22Rv1 (cell line): ENCODE measurements at regions not wholly inside any gene's neighbourhood (a gene's known extent, or its start where the extent isn't known, plus 50 kb on each side); places are given as distances from the start of the nearest gene placed in this dataset.

ENCODE experiments used
- ZFX ChIP-seq: fragments of 450-650 bp; IDR thresholded peaks from 2 replicates; pipeline ENCODE4 v1.6.1; 2017; ENCODE audit warnings: antibody characterized with exemption, borderline replicate concordance
- TF ChIP-seq, protein P1 (sequence below): fragments of 450-650 bp; IDR thresholded peaks from 2 replicates; pipeline ENCODE4 v1.5.1; 2017; ENCODE audit warnings: mild to moderate bottlenecking

DNA sequence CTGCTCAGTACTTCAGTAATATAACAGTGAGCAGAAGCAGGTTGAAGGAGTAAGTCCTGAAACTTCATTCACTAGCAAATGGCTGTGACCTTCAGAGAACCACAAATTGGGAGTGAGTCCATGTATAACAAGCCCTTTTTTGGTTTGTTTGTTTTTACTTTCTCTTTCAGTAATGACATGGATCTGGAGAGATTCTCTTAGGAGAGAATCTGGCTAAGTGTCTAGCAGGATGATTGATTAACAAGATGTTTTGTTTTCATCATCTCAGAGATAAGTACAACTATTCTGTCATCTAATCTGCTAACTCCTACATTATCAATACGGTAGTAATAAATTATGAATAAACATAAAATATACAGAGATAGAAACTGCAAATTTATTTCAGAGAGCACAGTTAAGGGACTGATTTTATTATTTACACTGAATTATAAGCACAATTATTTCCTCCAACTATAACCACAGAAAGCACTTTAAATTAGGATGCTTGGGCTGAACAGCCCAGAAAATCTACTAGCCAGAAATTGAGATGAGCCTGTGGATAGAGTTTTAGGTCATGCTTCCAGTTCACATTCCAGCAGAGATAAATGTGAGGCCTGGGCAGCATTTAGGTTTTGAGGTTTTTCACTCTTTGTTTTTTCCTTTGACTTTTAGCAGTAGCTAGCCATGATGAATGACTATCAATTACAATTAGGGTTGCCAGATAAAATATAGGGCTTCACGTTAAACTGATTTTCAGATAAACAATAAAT, 429.3 kb upstream of the FAT3 start:
- TF ChIP-seq, protein P1, sequence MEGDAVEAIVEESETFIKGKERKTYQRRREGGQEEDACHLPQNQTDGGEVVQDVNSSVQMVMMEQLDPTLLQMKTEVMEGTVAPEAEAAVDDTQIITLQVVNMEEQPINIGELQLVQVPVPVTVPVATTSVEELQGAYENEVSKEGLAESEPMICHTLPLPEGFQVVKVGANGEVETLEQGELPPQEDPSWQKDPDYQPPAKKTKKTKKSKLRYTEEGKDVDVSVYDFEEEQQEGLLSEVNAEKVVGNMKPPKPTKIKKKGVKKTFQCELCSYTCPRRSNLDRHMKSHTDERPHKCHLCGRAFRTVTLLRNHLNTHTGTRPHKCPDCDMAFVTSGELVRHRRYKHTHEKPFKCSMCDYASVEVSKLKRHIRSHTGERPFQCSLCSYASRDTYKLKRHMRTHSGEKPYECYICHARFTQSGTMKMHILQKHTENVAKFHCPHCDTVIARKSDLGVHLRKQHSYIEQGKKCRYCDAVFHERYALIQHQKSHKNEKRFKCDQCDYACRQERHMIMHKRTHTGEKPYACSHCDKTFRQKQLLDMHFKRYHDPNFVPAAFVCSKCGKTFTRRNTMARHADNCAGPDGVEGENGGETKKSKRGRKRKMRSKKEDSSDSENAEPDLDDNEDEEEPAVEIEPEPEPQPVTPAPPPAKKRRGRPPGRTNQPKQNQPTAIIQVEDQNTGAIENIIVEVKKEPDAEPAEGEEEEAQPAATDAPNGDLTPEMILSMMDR, result no peak
- TF ChIP-seq ZFX, result no peak
